NOMO-1 (cell line): ENCODE measurements at regions not wholly inside any gene's neighbourhood (a gene's known extent, or its start where the extent isn't known, plus 50 kb on each side); places are given as distances from the start of the nearest gene placed in this dataset.

Source experiments
- DNase-seq, 2 experiments: peaks; one replicate each; lab custom pipeline; 2025; ENCODE audit not compliant: unreplicated experiment in 2 of 2; lab: John Stamatoyannopoulos, UW

DNA sequence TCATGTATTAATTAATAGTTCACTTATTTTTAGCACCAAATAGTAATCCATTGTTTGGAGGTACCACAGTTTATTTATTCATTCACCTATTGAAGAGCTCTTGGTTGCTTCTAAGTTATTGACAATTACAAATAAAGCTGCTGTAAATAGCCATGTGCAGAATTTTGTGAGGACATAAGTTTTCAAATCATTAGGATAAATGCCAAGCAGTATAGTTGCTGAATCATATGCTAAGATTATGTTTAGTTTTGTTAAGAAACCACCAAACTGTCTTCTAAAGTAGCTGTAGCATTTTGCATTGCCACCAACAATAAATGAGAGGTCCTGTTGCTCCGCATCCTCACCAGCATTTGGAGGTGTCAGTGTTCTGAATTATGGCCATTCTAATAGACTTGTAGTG lies 2126.8 kb downstream of the PCDH9 start:
- DNase-seq = no peak

DNA sequence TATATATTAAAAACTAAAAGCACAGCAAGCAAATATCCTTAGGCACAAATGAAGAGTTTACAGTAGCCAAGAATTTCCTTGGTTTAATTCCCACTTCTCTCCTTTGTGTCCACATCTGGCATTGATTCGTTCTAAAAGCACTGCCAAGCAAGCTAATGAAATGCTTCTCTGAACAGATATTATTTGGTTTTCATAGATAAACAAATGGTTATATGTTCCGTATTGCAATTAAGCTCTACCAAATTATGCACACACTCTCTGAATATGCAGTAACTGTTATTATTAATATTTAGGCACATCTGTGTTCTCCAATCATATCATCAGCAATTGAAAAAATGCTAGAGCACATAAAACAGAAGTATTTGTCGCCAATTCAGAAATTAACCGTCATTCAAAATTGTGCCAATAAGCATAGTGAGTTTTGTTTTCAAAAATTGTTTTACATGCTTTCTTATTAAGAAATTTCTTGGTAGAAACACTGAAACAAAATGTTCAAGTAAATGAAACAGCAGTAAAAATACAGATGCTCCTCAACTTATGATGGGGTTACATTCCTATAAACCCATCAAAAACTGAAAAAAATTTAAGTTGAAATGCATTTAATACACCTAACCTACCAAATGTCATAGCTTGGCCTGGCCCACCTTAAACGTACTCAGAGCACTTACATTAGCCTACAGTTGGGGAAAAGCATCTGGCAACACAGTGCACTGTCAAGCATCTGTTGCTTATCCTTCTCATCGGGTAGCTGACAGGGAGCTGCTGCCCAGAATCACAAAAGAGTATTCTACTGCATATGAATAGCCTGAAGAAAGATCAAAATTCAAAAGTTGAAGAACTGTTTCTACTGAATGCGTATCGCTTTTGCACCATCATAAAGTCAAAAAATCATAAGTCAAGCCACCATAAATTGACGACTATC lies 2134.7 kb downstream of the PCDH9 start:
- no peak for DNase-seq

DNA sequence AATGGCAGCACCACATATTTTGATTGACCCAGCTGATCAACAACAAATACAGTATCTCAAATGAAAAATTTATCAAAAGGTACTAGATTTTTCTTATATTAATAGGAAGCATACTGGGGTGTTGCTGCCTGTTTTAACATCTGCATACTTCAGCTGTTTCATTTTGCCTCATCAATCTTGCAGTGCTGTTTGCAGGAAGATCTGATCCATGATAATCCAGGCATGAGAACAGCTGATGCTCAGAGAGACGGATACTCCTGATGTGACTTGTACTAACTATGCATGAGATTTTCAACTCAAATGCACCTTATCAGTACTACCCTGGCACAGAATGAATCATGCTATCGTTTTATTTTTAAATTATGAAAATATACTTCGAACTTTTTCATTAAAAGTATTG lies 2136.8 kb downstream of the PCDH9 start:
- DNase-seq = no peak

DNA sequence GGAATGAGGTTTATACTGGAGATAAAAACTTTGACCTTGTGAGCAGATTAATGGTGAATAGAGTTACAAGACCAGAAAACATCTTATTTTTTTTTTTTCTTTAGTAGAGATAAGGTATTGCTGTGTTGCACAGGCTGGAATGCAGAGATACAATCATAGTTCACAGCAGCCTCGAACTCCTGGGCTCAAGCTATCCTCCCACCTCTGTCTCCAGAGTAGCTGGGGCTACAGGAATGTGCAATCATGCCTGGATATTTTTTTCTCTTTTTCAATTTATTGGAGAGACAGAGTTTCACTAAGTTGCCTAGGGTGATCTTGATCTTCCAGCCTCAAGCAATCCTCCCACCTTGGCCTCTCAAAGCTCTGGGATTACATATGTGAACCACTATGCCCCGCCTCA lies 2139.1 kb downstream of the PCDH9 start:
- no peak for DNase-seq

DNA sequence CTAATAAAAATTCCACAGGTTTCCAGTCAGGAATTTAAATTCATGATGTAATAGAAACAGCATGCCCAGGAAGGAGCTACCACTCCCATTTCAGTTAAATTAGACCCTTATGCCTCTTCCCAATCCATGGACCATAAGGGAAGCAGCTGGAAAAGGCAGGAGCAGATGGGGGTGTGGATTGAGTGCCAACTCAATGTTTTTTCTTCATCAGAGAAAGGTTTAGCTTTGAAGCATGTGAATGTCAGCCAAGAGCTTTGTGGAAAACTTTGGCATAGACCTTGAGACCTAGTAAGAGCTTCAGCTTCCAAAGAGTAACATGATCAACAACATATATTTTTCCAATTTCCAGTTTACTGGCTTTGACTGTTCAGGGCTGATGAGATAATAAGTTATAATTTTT lies 2139.9 kb downstream of the PCDH9 start:
- no peak for DNase-seq

DNA sequence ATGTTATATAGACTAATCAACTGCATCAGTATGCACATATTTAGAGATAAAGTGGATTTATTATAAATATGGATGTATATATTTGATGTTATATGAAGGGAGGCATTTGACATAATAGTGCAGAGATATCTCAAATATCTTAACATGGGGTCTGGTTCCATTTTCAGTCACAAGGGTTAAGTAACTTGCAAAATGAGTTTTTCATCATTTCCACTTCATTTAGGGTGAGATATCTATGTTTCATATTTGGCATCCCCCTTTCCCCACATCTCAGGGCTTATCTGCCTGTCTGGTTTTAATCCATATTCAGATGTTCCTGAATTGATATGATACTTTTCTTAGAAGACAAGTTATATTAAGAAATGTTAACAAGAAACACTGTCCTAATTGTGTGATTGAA lies 2141.2 kb downstream of the PCDH9 start:
- no peak for DNase-seq

DNA sequence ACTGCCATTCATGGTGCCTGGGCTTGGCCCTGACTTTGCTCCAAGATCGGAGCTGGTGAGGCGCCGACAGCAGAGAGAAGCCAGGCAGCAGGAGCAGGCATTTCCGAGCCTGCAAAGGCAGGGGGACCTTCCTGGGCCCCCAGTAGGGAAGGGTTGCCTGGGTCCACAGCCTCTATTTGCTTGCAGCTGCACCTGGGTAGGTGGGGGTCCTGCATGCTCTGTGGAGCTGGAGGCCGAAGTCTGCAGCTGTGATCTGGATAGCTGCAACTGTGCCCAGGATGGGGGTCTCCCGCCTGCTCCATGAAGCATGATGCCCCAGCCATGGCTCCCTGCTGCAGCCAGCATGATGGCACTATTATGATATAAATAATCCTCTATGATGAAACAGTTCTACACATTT lies 2144.2 kb downstream of the PCDH9 start:
- no peak for DNase-seq

DNA sequence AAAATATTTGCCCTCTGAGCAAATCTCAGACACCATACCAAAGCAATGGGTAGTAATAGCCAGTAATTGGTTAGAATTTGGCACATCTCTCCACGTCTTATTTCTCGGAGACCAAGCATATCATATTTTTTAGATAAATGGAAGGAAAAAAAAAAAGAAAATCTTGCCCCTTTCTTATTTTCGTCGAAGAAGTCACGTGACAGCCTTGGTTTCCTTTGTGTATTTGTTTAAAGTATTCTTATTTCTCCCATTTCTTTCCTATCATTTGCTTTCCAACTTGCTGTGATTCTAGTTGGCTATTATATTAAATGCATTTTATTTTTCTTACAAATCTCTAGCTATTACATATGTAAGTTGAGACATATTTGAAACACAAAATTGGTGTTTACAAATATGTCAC lies 2155.9 kb downstream of the PCDH9 start:
- DNase-seq = no peak

DNA sequence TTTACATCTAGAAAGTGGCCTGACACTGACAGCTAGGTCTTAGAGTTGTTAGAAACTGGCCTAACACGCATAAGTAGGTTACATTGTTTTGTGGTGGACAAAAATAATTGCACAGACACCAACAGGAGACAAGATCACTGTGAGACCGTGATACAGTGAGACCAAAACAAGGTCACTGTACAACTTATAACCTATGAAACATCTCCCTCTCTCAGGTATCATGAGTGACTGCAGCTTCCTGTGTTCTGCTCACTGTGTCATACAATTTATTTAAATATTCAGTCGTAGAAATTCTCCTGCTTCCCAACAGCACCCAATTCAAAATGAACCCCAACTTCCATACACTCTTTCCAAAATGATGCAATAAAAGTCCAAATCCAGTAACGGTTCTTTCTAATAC lies 2165.2 kb downstream of the PCDH9 start:
- no peak for DNase-seq

DNA sequence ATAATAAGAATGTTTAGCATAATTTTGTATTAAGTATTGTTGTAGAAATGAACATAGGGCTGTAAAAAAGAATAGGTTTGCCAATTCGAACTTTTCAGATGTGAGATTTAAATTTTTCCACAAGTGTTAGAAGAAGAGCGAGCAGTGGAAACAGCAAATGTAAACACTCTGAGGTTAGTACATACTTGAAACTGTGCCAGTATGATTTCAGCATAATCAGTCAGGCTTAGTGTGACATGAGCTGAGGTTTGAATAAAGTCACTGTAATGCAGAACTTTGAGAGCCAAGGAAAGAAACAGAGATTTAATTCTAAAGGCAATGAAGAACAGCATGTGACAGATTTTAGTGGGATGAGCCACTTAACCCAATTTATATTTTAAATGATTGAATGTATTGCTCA lies 2166.4 kb downstream of the PCDH9 start:
- DNase-seq = no peak

DNA sequence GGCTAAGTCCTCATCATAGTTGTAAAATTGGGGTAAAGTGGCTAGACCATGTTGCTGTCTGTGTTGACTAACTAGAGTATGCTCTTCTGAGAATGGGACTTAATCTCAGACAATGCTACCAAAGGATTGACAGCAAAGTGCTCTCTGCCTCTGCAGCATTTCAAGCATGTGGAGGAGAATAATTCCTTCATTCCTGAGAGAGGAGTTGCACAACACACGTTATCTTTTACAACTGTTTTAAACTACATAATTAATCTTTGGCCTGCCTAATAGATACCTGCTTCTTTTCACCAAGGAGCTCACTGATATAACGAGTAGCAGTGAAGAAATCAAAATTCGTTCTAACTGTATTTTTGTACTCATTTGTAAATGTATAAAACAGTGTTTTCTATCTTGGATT lies 2172.2 kb downstream of the PCDH9 start:
- DNase-seq = no peak

DNA sequence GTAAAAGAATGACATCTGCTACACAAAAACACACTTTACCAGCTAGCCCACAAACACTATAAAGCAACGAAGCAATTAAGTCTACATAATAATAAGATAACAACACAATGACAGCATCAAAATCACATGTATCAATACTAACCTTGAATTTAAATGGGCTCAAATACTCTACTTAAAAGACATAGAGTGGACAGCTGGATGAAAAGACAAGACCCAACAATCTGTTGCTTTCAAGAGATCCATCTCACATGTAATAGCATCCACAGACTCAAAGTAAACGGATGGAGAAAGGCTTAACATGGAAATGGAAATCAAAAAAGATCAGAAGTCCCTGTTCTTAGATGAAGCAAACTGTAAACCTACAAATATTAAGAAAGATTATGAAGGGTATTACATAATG lies 2175.9 kb downstream of the PCDH9 start:
- no peak for DNase-seq

DNA sequence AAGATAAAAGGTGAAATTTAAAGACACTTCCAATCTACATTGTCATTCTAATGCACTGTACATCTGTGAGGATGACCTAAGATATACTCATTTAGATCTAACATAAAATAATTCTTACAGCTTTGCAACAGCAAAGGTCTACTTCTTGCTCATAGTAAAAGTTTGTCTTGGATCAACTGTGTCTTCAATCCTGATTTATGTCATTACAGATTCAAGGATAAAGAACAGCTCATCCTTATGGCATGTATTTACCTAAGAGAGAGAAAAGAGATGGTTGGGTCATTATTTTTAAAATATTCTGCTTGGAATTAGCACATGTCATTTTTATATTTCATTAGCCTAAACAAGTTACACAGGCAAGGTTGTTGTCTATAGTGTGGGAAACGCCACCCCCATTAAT lies 2193.1 kb downstream of the PCDH9 start:
- DNase-seq = no peak

DNA sequence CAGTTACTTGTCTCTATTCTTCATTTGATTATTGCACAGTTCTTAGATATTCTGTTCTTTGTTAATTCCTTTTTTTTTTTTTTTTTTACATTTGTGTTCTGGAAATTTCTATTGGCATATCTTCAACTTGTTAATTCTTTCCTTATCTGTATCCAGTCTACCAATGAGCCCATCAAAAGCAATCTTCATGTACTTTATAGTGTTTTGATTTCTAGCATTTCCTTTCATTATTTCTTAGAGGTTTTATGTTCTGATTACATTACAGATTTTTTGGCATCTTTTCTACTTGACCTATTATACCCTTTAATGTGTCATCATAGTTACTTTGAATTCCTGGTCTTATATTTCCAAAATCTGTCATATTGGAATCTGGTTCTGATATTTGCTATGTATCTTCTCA lies 2194.8 kb downstream of the PCDH9 start:
- no peak for DNase-seq

DNA sequence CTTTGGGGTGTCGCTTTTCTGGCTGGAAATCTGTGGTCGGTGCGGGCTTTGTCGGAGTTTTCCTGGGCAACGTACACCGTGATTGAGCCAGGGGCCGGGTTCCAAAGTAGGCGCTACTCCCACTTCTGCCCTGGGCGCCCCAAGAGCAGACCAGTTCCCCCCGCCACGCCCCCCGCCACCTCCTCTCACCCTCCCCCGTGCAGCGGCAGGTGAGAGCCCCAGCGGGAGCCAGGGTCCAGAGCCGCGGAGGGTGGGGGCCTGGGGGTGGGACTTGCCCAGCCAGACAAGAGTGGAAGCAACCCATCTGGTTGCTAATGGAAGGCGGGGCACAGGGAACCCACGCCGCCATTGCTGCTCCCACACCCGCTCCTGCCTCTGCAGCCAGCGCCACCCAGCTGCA lies 2195.9 kb downstream of the PCDH9 start:
- no peak for DNase-seq

DNA sequence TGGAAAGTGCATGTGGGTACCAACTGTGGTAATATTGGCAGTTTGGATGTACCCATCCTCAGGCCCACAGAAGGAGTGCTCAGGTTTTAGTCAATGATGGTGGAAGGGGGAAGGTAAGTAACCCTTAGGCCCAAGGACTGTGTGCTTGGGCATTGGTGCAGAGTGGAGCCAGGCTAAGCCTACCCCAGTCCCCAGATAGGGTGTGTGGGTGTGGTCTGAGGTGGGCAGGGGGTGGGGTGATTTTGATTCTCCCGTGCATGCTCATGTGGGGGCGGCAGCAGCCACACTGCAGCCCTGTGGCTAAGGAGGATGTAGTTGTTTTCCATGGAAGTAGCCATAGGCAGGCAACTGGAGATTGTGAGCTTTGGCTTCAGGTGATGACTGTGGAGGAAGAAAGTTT lies 2197.3 kb downstream of the PCDH9 start:
- no peak for DNase-seq

DNA sequence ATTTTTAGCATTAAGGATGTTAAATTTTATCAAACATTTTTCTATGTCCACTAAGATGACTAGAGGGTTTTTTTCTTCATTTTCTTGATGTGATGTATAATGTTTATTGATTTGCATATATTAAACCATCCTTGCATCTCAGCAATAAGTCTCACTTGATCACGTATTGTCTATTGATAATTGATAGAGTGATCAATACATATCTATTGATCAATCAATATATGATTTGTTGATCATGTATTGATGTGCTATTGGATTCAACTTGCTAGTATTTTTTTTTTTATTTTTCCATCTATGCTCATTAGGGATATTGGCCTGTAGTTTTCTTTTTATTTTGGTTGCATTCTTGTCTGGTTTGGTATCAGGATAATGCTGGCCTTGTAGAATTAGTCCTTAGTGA lies 2202.0 kb downstream of the PCDH9 start:
- no peak for DNase-seq

DNA sequence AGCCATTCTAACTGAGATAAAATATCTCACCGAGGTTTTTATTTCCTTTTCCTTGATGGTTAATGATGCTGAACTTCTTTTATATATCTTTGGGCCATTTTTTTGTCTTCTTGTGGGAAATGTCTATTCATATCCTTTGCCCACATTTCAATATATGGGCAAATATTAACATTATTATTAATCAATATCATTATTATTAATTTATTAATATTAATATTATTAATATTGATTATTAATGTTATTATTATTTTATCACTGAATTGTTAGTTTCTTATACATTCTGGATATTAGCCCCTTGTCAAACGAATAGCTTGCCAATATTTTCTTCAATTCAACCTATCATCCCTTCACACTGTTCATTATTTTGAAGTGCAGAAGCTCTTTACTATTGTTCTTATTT lies 2203.6 kb downstream of the PCDH9 start:
- no peak for DNase-seq

DNA sequence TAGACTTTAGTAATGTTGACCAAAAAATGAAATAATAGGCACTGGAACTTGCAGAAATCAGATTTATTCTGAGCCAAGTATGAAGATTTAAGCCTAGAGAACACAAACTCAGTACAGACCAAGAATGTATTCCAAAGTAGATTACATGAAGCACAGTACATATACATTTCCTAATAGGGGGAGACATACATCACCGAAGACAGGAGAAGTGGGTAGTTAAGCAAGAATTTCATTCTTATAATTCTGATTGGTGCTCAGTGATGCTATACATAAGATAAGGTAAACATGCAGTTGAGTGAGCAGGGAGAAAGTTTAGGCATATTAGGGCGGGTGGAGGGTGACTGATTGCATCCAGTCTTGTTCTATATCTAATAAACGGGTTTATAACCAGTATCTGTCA lies 2218.8 kb downstream of the PCDH9 start:
- no peak for DNase-seq

DNA sequence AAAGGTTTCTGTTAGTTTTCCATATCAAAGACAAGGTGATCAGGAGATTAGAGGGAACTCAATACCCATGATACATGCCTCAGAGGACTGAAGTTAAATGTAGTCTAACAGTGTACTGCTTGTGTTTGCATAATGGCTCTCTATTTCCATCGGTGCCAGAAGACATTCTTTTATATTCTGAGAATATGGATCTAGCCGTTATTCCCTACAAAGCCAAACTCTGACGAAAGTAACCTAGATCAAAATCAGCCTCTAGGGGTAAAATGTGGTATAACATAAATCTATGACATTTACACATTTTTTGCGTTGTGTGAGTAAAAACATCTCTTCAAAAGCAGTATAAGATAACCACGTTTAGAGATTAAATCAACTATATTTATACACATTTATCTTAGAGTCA lies 2232.7 kb downstream of the PCDH9 start:
- no peak for DNase-seq

DNA sequence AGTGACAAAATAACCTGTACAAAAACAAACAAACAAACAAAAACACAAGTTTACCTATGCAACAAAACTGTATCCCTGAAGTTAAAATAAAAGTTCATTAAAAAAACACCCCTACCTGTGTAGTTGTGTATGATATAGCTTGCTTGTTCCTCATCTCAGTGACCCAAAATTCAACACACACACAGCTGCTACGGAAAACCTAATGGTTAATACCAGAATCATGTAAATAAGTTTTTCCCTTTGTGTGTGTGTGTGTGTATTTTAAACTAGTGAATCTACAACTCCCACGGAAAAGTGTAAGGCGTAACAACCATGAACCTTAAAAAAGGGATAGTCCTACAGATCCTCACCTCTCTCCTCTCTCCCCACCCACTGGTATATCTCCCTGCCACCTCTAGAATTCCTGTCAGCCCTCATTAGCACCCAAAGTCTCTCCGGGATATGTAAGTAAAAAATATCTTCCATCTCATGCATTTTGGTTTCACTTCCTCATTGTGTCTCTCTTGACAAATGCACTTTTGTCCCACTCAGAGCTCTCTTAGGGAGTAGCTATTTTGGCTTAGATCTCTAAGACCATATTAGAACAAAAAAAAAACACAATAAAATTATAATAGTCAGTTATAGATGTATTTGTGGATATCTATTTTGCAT lies 2236.5 kb downstream of the PCDH9 start:
- peak; percentile 0 to 19 for DNase-seq

DNA sequence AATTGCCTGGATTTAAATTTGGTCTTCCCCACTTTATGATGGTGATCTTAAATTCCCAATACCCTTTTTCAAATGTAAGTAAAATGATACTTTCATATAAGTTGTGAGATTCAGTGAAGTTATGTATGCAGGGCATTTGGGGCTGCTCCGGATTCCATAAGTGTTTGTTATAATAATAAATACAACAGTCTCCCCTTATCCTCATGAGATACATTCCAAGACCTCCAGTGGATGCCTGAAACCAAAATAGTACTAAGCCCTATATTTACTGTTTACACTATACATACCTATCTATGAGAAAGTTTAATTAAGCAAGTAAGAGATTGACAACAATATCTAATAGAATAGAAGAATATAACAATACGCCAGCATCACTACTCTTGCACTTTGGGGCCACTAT lies 2237.8 kb downstream of the PCDH9 start:
- DNase-seq = no peak
